Effector memory CD4-positive, alpha-beta T cell (primary cell): ENCODE measurements at regions not wholly inside any gene's neighbourhood (a gene's known extent, or its start where the extent isn't known, plus 50 kb on each side); places are given as distances from the start of the nearest gene placed in this dataset.
"Not testable (repeated sequence)": the region's sequence is repeated elsewhere in the genome, so short reads cannot be mapped to it uniquely, and the experiment has no call there.

Experiments used
- DNase-seq, 3 donors: peaks; one replicate each; pipeline ENCODE4 v3.0.0-alpha.2; 2020
- H3K27ac ChIP-seq: 2 replicates; pipeline ENCODE4 v1.7.0; 2013; ENCODE audit warnings: mild to moderate bottlenecking, low read length, moderate library complexity; ENCODE audit not compliant: insufficient read depth, poor library complexity, severe bottlenecking
- H3K27me3 ChIP-seq: replicated peaks from 2 replicates; pipeline ENCODE4 v1.7.0; 2013; ENCODE audit warnings: mild to moderate bottlenecking, low read length; ENCODE audit not compliant: insufficient read depth, control insufficient read depth, poor library complexity, severe bottlenecking
- H3K36me3 ChIP-seq: 2 replicates; pipeline ENCODE4 v1.7.0; 2013; ENCODE audit warnings: mild to moderate bottlenecking, low read length, moderate library complexity; ENCODE audit not compliant: control insufficient read depth, insufficient read depth
- H3K4me1 ChIP-seq: 2 replicates; pipeline ENCODE4 v1.7.0; 2013; ENCODE audit warnings: low read length, mild to moderate bottlenecking; ENCODE audit not compliant: control insufficient read depth, insufficient read depth, poor library complexity, severe bottlenecking
- H3K4me3 ChIP-seq: 2 replicates; pipeline ENCODE4 v1.7.0; 2013; ENCODE audit warnings: low read length, low read depth, mild to moderate bottlenecking; ENCODE audit not compliant: insufficient read depth, poor library complexity, severe bottlenecking
- H3K9me3 ChIP-seq: 2 replicates; pipeline ENCODE4 v1.7.0; 2013; ENCODE audit warnings: mild to moderate bottlenecking, low read length, moderate library complexity; ENCODE audit not compliant: control insufficient read depth

GRCh38 chr12:96104566-96104965 is 69.2 kb upstream of the LTA4H start:
- no peak for DNase-seq
- no peak overlapping the region for H3K4me3 ChIP-seq
- H3K27ac ChIP-seq, result no peak overlapping the region
- peaks cover 3% of the 10 kb centered on the region for H3K4me1 ChIP-seq
- H3K27me3 ChIP-seq, result no peaks in the 10 kb centered on the region
- H3K36me3 ChIP-seq, result no peaks in the 10 kb centered on the region
- H3K9me3 ChIP-seq, result no peaks in the 10 kb centered on the region

GRCh38 chr12:96106137-96106536 is 70.8 kb upstream of the LTA4H start:
- no peaks in the 10 kb centered on the region for H3K36me3 ChIP-seq
- DNase-seq, result no peak
- H3K4me3 ChIP-seq, result no peak overlapping the region
- H3K27ac ChIP-seq, result no peak overlapping the region
- no peaks in the 10 kb centered on the region for H3K27me3 ChIP-seq
- peaks cover 3% of the 10 kb centered on the region for H3K4me1 ChIP-seq
- no peaks in the 10 kb centered on the region for H3K9me3 ChIP-seq

- H3K4me3 ChIP-seq, result no peak overlapping the region
- H3K36me3 ChIP-seq, result no peaks in the 10 kb centered on the region
- H3K27me3 ChIP-seq, result no peaks in the 10 kb centered on the region
- no peaks in the 10 kb centered on the region for H3K9me3 ChIP-seq
- no peak overlapping the region for H3K27ac ChIP-seq
- peaks cover 3% of the 10 kb centered on the region for H3K4me1 ChIP-seq
- DNase-seq, result no peak
Observed at GRCh38 chr12:96107236-96107635, 71.8 kb upstream of the LTA4H start.

- no peak overlapping the region for H3K4me3 ChIP-seq
- H3K4me1 ChIP-seq, result peaks cover 3% of the 10 kb centered on the region
- no peak overlapping the region for H3K27ac ChIP-seq
- H3K27me3 ChIP-seq, result no peaks in the 10 kb centered on the region
- H3K36me3 ChIP-seq, result no peaks in the 10 kb centered on the region
- no peak for DNase-seq
- H3K9me3 ChIP-seq, result no peaks in the 10 kb centered on the region
Observed at GRCh38 chr12:96108321-96108720, 72.9 kb upstream of the LTA4H start.

GRCh38 chr12:96108941-96109340 is 73.6 kb upstream of the LTA4H start:
- not testable (repeated sequence) for H3K4me1 ChIP-seq, H3K27me3 ChIP-seq, H3K9me3 ChIP-seq, H3K36me3 ChIP-seq, DNase-seq, H3K27ac ChIP-seq, H3K4me3 ChIP-seq

- Histone ChIP-seq H3K4me3 (no peak overlapping the region), H3K36me3 (no peaks in the 10 kb centered on the region), H3K27ac (no peak overlapping the region), H3K27me3 (no peaks in the 10 kb centered on the region), H3K4me1 (peaks cover 3% of the 10 kb centered on the region), H3K9me3 (no peaks in the 10 kb centered on the region)
- DNase-seq, result no peak
Observed at GRCh38 chr12:96112733-96113132, 77.3 kb upstream of the LTA4H start.

- H3K4me1 ChIP-seq, result no peaks in the 10 kb centered on the region
- no peaks in the 10 kb centered on the region for H3K36me3 ChIP-seq
- no peak overlapping the region for H3K27ac ChIP-seq
- H3K4me3 ChIP-seq, result no peak overlapping the region
- H3K9me3 ChIP-seq, result no peaks in the 10 kb centered on the region
- no peaks in the 10 kb centered on the region for H3K27me3 ChIP-seq
- DNase-seq, result no peak
Observed at GRCh38 chr12:96117460-96117859, 76.7 kb upstream of the ELK3 start.

- Histone ChIP-seq H3K36me3 (no peaks in the 10 kb centered on the region), H3K9me3 (no peaks in the 10 kb centered on the region), H3K4me3 (no peak overlapping the region), H3K27ac (no peak overlapping the region), H3K4me1 (no peaks in the 10 kb centered on the region), H3K27me3 (no peaks in the 10 kb centered on the region)
- DNase-seq, result no peak
Observed at GRCh38 chr12:96120359-96121100, 73.6 kb upstream of the ELK3 start.

GRCh38 chr12:96121271-96121711 is 72.9 kb upstream of the ELK3 start:
- H3K4me1 ChIP-seq, result no peaks in the 10 kb centered on the region
- no peaks in the 10 kb centered on the region for H3K9me3 ChIP-seq
- H3K36me3 ChIP-seq, result no peaks in the 10 kb centered on the region
- no peak overlapping the region for H3K4me3 ChIP-seq
- H3K27me3 ChIP-seq, result no peaks in the 10 kb centered on the region
- H3K27ac ChIP-seq, result no peak overlapping the region
- DNase-seq, result no peak

GRCh38 chr12:96128292-96128691 is 65.9 kb upstream of the ELK3 start:
- H3K4me3 ChIP-seq, H3K27ac ChIP-seq, H3K4me1 ChIP-seq, H3K9me3 ChIP-seq, DNase-seq, H3K36me3 ChIP-seq, H3K27me3 ChIP-seq: not testable (repeated sequence)
